ENCODE measurements at regions not wholly inside any gene's neighbourhood (a gene's known extent, or its start where the extent isn't known, plus 50 kb on each side); places are given as distances from the start of the nearest gene placed in this dataset.

- no peak for ATAC-seq (ENCODE audit: low read depth)
These were observed 667.8 kb upstream of the MKI67 start for GRCh38 chr10:128793726-128794655.

GRCh38 chr10:128796396-128796912, 670.2 kb upstream of the MKI67 start:
- H3K27me3 ChIP-seq (ENCODE audit: insufficient read depth, poor library complexity, severe bottlenecking): no peaks in the 10 kb centered on the region
- no peaks in the 10 kb centered on the region for H3K36me3 ChIP-seq (ENCODE audit: low read depth)
- no peak overlapping the region for H3K27ac ChIP-seq (ENCODE audit: poor library complexity, severe bottlenecking)
- no peaks in the 10 kb centered on the region for H3K4me1 ChIP-seq (ENCODE audit: insufficient read depth, poor library complexity, severe bottlenecking)
- no peak for TF ChIP-seq CTCF (IDR thresholded peaks at IDR 0.05; ENCODE audit: poor library complexity, severe bottlenecking)
- H3K4me3 ChIP-seq (ENCODE audit: severe bottlenecking): no peak overlapping the region
- DNase-seq (ENCODE audit: low spot score) (no peak), ATAC-seq (ENCODE audit: low read depth) (no peak)
- no peaks in the 10 kb centered on the region for H3K9me3 ChIP-seq (ENCODE audit: severe bottlenecking)

More at GRCh38 chr10:128793726-128794655, 667.8 kb upstream of the MKI67 start:
- DNase-seq (ENCODE audit: low spot score): no peak
- Histone ChIP-seq H3K27ac (ENCODE audit: poor library complexity, severe bottlenecking) (no peak overlapping the region), H3K4me3 (ENCODE audit: severe bottlenecking) (no peak overlapping the region), H3K4me1 (ENCODE audit: insufficient read depth, poor library complexity, severe bottlenecking) (no peaks in the 10 kb centered on the region), H3K36me3 (ENCODE audit: low read depth) (no peaks in the 10 kb centered on the region), H3K27me3 (ENCODE audit: insufficient read depth, poor library complexity, severe bottlenecking) (no peaks in the 10 kb centered on the region), H3K9me3 (ENCODE audit: severe bottlenecking) (no peaks in the 10 kb centered on the region)
- TF ChIP-seq CTCF (IDR thresholded peaks at IDR 0.05; ENCODE audit: poor library complexity, severe bottlenecking): no peak

GRCh38 chr10:128802062-128802461, 665.0 kb upstream of the MGMT start:
- H3K9me3 ChIP-seq (ENCODE audit: severe bottlenecking): no peaks in the 10 kb centered on the region
- ATAC-seq (ENCODE audit: low read depth): no peak

GRCh38 chr10:128803790-128804189, 663.3 kb upstream of the MGMT start:
- H3K27ac ChIP-seq (ENCODE audit: poor library complexity, severe bottlenecking): no peak overlapping the region
- no peak for DNase-seq (ENCODE audit: low spot score)
- H3K9me3 ChIP-seq (ENCODE audit: severe bottlenecking): no peaks in the 10 kb centered on the region
- H3K36me3 ChIP-seq (ENCODE audit: low read depth): no peaks in the 10 kb centered on the region
- H3K27me3 ChIP-seq (ENCODE audit: insufficient read depth, poor library complexity, severe bottlenecking): no peaks in the 10 kb centered on the region
- no peak for ATAC-seq (ENCODE audit: low read depth)
- no peak overlapping the region for H3K4me3 ChIP-seq (ENCODE audit: severe bottlenecking)
- H3K4me1 ChIP-seq (ENCODE audit: insufficient read depth, poor library complexity, severe bottlenecking): no peaks in the 10 kb centered on the region
- TF ChIP-seq CTCF (IDR thresholded peaks at IDR 0.05; ENCODE audit: poor library complexity, severe bottlenecking): no peak

More at GRCh38 chr10:128802062-128802461, 665.0 kb upstream of the MGMT start:
- Histone ChIP-seq H3K4me3 (ENCODE audit: severe bottlenecking) (no peak overlapping the region), H3K4me1 (ENCODE audit: insufficient read depth, poor library complexity, severe bottlenecking) (no peaks in the 10 kb centered on the region), H3K27me3 (ENCODE audit: insufficient read depth, poor library complexity, severe bottlenecking) (no peaks in the 10 kb centered on the region), H3K36me3 (ENCODE audit: low read depth) (no peaks in the 10 kb centered on the region), H3K27ac (ENCODE audit: poor library complexity, severe bottlenecking) (no peak overlapping the region)
- no peak for TF ChIP-seq CTCF (IDR thresholded peaks at IDR 0.05; ENCODE audit: poor library complexity, severe bottlenecking)
- no peak for DNase-seq (ENCODE audit: low spot score)

- no peak overlapping the region for H3K27ac ChIP-seq (ENCODE audit: poor library complexity, severe bottlenecking)
- TF ChIP-seq CTCF (IDR thresholded peaks at IDR 0.05; ENCODE audit: poor library complexity, severe bottlenecking): no peak
- no peak for DNase-seq (ENCODE audit: low spot score)
- no peaks in the 10 kb centered on the region for H3K9me3 ChIP-seq (ENCODE audit: severe bottlenecking)
- H3K4me3 ChIP-seq (ENCODE audit: severe bottlenecking): no peak overlapping the region
- H3K27me3 ChIP-seq (ENCODE audit: insufficient read depth, poor library complexity, severe bottlenecking): no peaks in the 10 kb centered on the region
- ATAC-seq (ENCODE audit: low read depth): no peak
- H3K36me3 ChIP-seq (ENCODE audit: low read depth): no peaks in the 10 kb centered on the region
- no peaks in the 10 kb centered on the region for H3K4me1 ChIP-seq (ENCODE audit: insufficient read depth, poor library complexity, severe bottlenecking)
These were observed 662.6 kb upstream of the MGMT start for GRCh38 chr10:128804411-128804810.

Data from RWPE2 (cell line).